Panc1 (cell line): ENCODE measurements at regions not wholly inside any gene's neighbourhood (a gene's known extent, or its start where the extent isn't known, plus 50 kb on each side); places are given as distances from the start of the nearest gene placed in this dataset.

Experiments used
- ATAC-seq: fragments of 200-7000 bp; cut with Tn5 transposase; 2 replicates; pipeline ENCODE4 v1.9.1; 2020; ENCODE audit warnings: mild to moderate bottlenecking, moderate library complexity
- BruUV-seq: library from RNA; stranded (reverse); fragments of 400-500 nt; replicated peaks from 2 replicates; lab custom pipeline; 2021; lab: Mats Ljungman, UMichigan
- CTCF ChIA-PET: fragments of 300-600 bp; sonication (Branson Sonifier 250); formaldehyde crosslinking; loops from one replicate; lab custom pipeline; 2022; ENCODE audit warnings: antibody characterized with exemption; lab: Charles Lee
- POLR2A ChIA-PET: fragments of 300-600 bp; sonication (Branson Sonifier 250); formaldehyde crosslinking; loops from one replicate; lab custom pipeline; 2022; ENCODE audit warnings: antibody characterized with exemption; lab: Charles Lee
- DNase-seq: peaks from one replicate; pipeline ENCODE4 v3.0.0-alpha.2; 2010; ENCODE audit warnings: low read depth, low spot score
- H3K27ac ChIP-seq: 2 replicates; pipeline ENCODE4 v1.5.1; 2011; ENCODE audit warnings: mild to moderate bottlenecking, low read length, inconsistent platforms
- H3K27me3 ChIP-seq: fragments of 200-500 bp; sonication (Bioruptor generic); 2 replicates; pipeline ENCODE4 v1.6.0; 2014; ENCODE audit warnings: low read length, inconsistent platforms; ENCODE audit not compliant: control insufficient read depth, insufficient read depth
- H3K36me3 ChIP-seq: fragments of 200-500 bp; sonication (Bioruptor generic); 2 replicates; pipeline ENCODE4 v1.5.1; 2014; ENCODE audit warnings: inconsistent platforms, mild to moderate bottlenecking, low read length, moderate library complexity; ENCODE audit not compliant: control insufficient read depth, insufficient read depth
- H3K4me1 ChIP-seq: 2 replicates; pipeline ENCODE4 v1.5.1; 2011; ENCODE audit warnings: inconsistent platforms, mild to moderate bottlenecking, low read length, moderate library complexity; ENCODE audit not compliant: control insufficient read depth, insufficient read depth
- H3K4me3 ChIP-seq, 2 experiments: 2 replicates each; pipeline ENCODE4 v1.5.1; 2011 to 2012; ENCODE audit warnings: low read depth in 2 of 2, low read length in 2 of 2, mild to moderate bottlenecking in 2 of 2, inconsistent platforms in 1 of 2, moderate library complexity in 1 of 2
- H3K9me3 ChIP-seq: fragments of 200-500 bp; sonication (Bioruptor generic); 2 replicates; pipeline ENCODE4 v1.5.1; 2014; ENCODE audit warnings: low read depth, mild to moderate bottlenecking, inconsistent platforms, low read length, moderate library complexity; ENCODE audit not compliant: control insufficient read depth, insufficient read depth
- CTCF ChIP-seq: fragments of 450-650 bp; IDR thresholded peaks from 2 replicates; pipeline ENCODE4 v1.5.1; 2017; ENCODE audit warnings: mild to moderate bottlenecking
- POLR2AphosphoS5 ChIP-seq: IDR thresholded peaks from 2 replicates; pipeline ENCODE4 v1.6.1; 2012; ENCODE audit warnings: mild to moderate bottlenecking, low read depth, low read length, moderate library complexity
- REST ChIP-seq, 2 experiments: IDR thresholded peaks; 2 replicates each; pipeline ENCODE4 v1.6.1; 2011 to 2012; ENCODE audit warnings: low read depth in 2 of 2, control low read depth in 1 of 2, low read length in 1 of 2, mild to moderate bottlenecking in 1 of 2, moderate library complexity in 1 of 2; ENCODE audit not compliant: insufficient read depth in 1 of 2
- SIN3A ChIP-seq: IDR thresholded peaks from 2 replicates; pipeline ENCODE4 v1.6.1; 2012; ENCODE audit warnings: low read depth, mild to moderate bottlenecking, low read length, moderate library complexity, borderline replicate concordance; ENCODE audit not compliant: insufficient read depth
- TCF7L2 ChIP-seq: IDR thresholded peaks from 2 replicates; pipeline ENCODE4 v1.6.1; 2011; ENCODE audit warnings: mild to moderate bottlenecking, low read depth, low read length, inconsistent platforms
- in situ Hi-C: cut with HindIII; loops from 2 replicates; pipeline ENCODE4 v1.10.0; 2016; ENCODE audit warnings: low sequenced_read_pairs, low pct_unique_long_range_greater_than_20kb
- intact Hi-C: fragments of 100-400 bp; cut with micrococcal nuclease; formaldehyde crosslinking; loops from one replicate; pipeline ENCODE4 v1.10.0; 2022; ENCODE audit not compliant: unreplicated experiment

- no peaks in the 10 kb centered on the region for H3K36me3 ChIP-seq
- ChIA-PET POLR2A (no interaction called here), CTCF (no interaction called here)
- no peak for ATAC-seq
- no peak for DNase-seq
- intact Hi-C loops = no loop called here
- H3K4me3 ChIP-seq = no peak overlapping the region
- no TSS peak for BruUV-seq
- H3K27ac ChIP-seq = no peak overlapping the region
- in situ Hi-C loops = no loop called here
- no peaks in the 10 kb centered on the region for H3K4me1 ChIP-seq
- no peaks in the 10 kb centered on the region; the same call in 1 of the 2 replicates for H3K27me3 ChIP-seq
- TF ChIP-seq REST (IDR thresholded peaks at IDR 0.05; ENCODE audit: insufficient read depth in 1 of 2, low read depth in 2 of 2, low read length in 1 of 2) (no peak), TCF7L2 (no peak), CTCF (no peak), POLR2AphosphoS5 (no peak), SIN3A (no peak)
- no peaks in the 10 kb centered on the region for H3K9me3 ChIP-seq
Measured at GRCh38 chr7:25781704-25782103, 370.3 kb upstream of the NFE2L3 start.

- Histone ChIP-seq H3K27me3 (no peaks in the 10 kb centered on the region; the same call in 1 of the 2 replicates), H3K4me1 (no peaks in the 10 kb centered on the region), H3K36me3 (no peaks in the 10 kb centered on the region), H3K4me3 (no peak overlapping the region), H3K9me3 (no peaks in the 10 kb centered on the region), H3K27ac (no peak overlapping the region)
- no peak for DNase-seq
- no TSS peak for BruUV-seq
- intact Hi-C loops = no loop called here
- in situ Hi-C loops = no loop called here
- TF ChIP-seq TCF7L2 = no peak
- no peak for TF ChIP-seq POLR2AphosphoS5
- no peak for TF ChIP-seq SIN3A
- TF ChIP-seq REST (IDR thresholded peaks at IDR 0.05; ENCODE audit: insufficient read depth in 1 of 2, low read depth in 2 of 2, low read length in 1 of 2) = no peak
- ATAC-seq = no peak
- ChIA-PET POLR2A (no interaction called here), CTCF (no interaction called here)
Measured at GRCh38 chr7:25786936-25787335, 365.1 kb upstream of the NFE2L3 start.
